H9 (cell line): ENCODE measurements at regions not wholly inside any gene's neighbourhood (a gene's known extent, or its start where the extent isn't known, plus 50 kb on each side); places are given as distances from the start of the nearest gene placed in this dataset.

Experiments
- DNase-seq: peaks from one replicate; pipeline ENCODE4 v3.0.0-alpha.2; 2017
- H2AFZ ChIP-seq: one replicate; pipeline ENCODE4 v1.6.1; 2013; ENCODE audit warnings: mild to moderate bottlenecking, low read length, control low read depth, moderate library complexity
- H2AK5ac ChIP-seq: 2 replicates; pipeline ENCODE4 v1.6.1; 2013; ENCODE audit warnings: low read length, control low read depth, mixed read lengths; ENCODE audit not compliant: insufficient read length
- H2BK120ac ChIP-seq: one replicate; pipeline ENCODE4 v1.6.1; 2013; ENCODE audit warnings: low read depth, mild to moderate bottlenecking, low read length, control low read depth, inconsistent platforms; ENCODE audit not compliant: poor library complexity, severe bottlenecking
- H2BK12ac ChIP-seq: 2 replicates; pipeline ENCODE4 v1.6.1; 2013; ENCODE audit warnings: low read length, control low read depth, mixed read lengths, low read depth; ENCODE audit not compliant: insufficient read length
- H2BK15ac ChIP-seq: 2 replicates; pipeline ENCODE4 v1.6.1; 2013; ENCODE audit warnings: low read depth, low read length, control low read depth
- H2BK20ac ChIP-seq: one replicate; pipeline ENCODE4 v1.6.1; 2013; ENCODE audit warnings: low read depth, mild to moderate bottlenecking, low read length, control low read depth, inconsistent platforms; ENCODE audit not compliant: poor library complexity, severe bottlenecking
- H2BK5ac ChIP-seq: 2 replicates; pipeline ENCODE4 v1.6.1; 2013; ENCODE audit warnings: low read length, control low read depth, mixed read lengths; ENCODE audit not compliant: insufficient read length
- H3K14ac ChIP-seq: 2 replicates; pipeline ENCODE4 v1.6.1; 2013; ENCODE audit warnings: low read length, control low read depth; ENCODE audit not compliant: insufficient read depth
- H3K18ac ChIP-seq: 2 replicates; pipeline ENCODE4 v1.6.1; 2013; ENCODE audit warnings: low read depth, mild to moderate bottlenecking, mixed read lengths, low read length, control low read depth; ENCODE audit not compliant: insufficient read length
- H3K23ac ChIP-seq: 2 replicates; pipeline ENCODE4 v1.6.1; 2013; ENCODE audit warnings: low read length, control low read depth, mixed read lengths, low read depth; ENCODE audit not compliant: insufficient read length
- H3K23me2 ChIP-seq: 2 replicates; pipeline ENCODE4 v1.6.1; 2013; ENCODE audit warnings: low read depth, mild to moderate bottlenecking, mixed read lengths, low read length, control low read depth; ENCODE audit not compliant: insufficient read length, poor library complexity, severe bottlenecking
- H3K27ac ChIP-seq: 2 replicates; pipeline ENCODE4 v1.5.1; 2013; ENCODE audit warnings: low read length, control low read depth, mixed read lengths, low read depth; ENCODE audit not compliant: insufficient read length
- H3K27me3 ChIP-seq: 2 replicates; pipeline ENCODE4 v1.6.1; 2013; ENCODE audit warnings: low read length, control low read depth, inconsistent platforms; ENCODE audit not compliant: insufficient read depth
- H3K4ac ChIP-seq: 2 replicates; pipeline ENCODE4 v1.6.1; 2013; ENCODE audit warnings: low read depth, mild to moderate bottlenecking, control low read depth, inconsistent platforms, low read length, moderate library complexity
- H3K4me1 ChIP-seq: 2 replicates; pipeline ENCODE4 v1.6.1; 2013; ENCODE audit warnings: low read length, control low read depth, inconsistent platforms; ENCODE audit not compliant: insufficient read depth
- H3K4me2 ChIP-seq: 2 replicates; pipeline ENCODE4 v1.6.1; 2013; ENCODE audit warnings: low read length, control low read depth, mixed read lengths; ENCODE audit not compliant: insufficient read length, insufficient read depth
- H3K56ac ChIP-seq: 2 replicates; pipeline ENCODE4 v1.6.1; 2013; ENCODE audit warnings: low read depth, mild to moderate bottlenecking, mixed read lengths, low read length, control low read depth; ENCODE audit not compliant: insufficient read length
- H3K79me1 ChIP-seq: 2 replicates; pipeline ENCODE4 v1.6.1; 2013; ENCODE audit warnings: low read depth, mild to moderate bottlenecking, moderate library complexity, low read length, control low read depth, inconsistent platforms; ENCODE audit not compliant: insufficient read depth, poor library complexity, severe bottlenecking
- H3K79me2 ChIP-seq: 2 replicates; pipeline ENCODE4 v1.6.1; 2013; ENCODE audit warnings: low read length, control low read depth, inconsistent platforms; ENCODE audit not compliant: insufficient read depth
- H3K9ac ChIP-seq: 2 replicates; pipeline ENCODE4 v1.6.1; 2013; ENCODE audit warnings: low read length, control low read depth, mixed read lengths; ENCODE audit not compliant: insufficient read length; ENCODE audit errors: extremely low read depth
- H3K9me3 ChIP-seq: one replicate; pipeline ENCODE4 v1.6.1; 2013; ENCODE audit warnings: low read depth, low read length, inconsistent platforms; ENCODE audit not compliant: control insufficient read depth
- H3T11ph ChIP-seq: one replicate; pipeline ENCODE4 v1.6.1; 2013; ENCODE audit warnings: mild to moderate bottlenecking, low read length, control low read depth, inconsistent platforms
- H4K20me1 ChIP-seq: one replicate; pipeline ENCODE4 v1.6.1; 2013; ENCODE audit not compliant: control insufficient read depth, insufficient read length, insufficient read depth
- H4K5ac ChIP-seq: 2 replicates; pipeline ENCODE4 v1.6.1; 2013; ENCODE audit warnings: low read depth, mild to moderate bottlenecking, mixed read lengths, low read length, control low read depth; ENCODE audit not compliant: insufficient read length
- H4K8ac ChIP-seq: replicated peaks from 2 replicates; pipeline ENCODE4 v1.6.1; 2013; ENCODE audit warnings: low read length, control low read depth, mixed read lengths, low read depth; ENCODE audit not compliant: insufficient read length
- H4K91ac ChIP-seq: 2 replicates; pipeline ENCODE4 v1.6.1; 2013; ENCODE audit warnings: low read depth, mild to moderate bottlenecking, moderate library complexity, mixed read lengths, low read length, control low read depth; ENCODE audit not compliant: insufficient read length
- H3K27ac Mint-ChIP-seq, 3 experiments: 2 replicates in 2 of 3; 3 replicates in 1 of 3; pipeline ENCODE4 v1.8.0; 2020 to 2021; ENCODE audit warnings: mixed read lengths in 3 of 3, mild to moderate bottlenecking in 1 of 3, moderate library complexity in 1 of 3
- H3K27me3 Mint-ChIP-seq: 2 replicates; pipeline ENCODE4 v1.8.0; 2021; ENCODE audit warnings: low read depth, mild to moderate bottlenecking, moderate library complexity, mixed read lengths
- H3K36me3 Mint-ChIP-seq, 3 experiments: 2 replicates in 2 of 3; 3 replicates in 1 of 3; pipeline ENCODE4 v1.8.0; 2020 to 2021; ENCODE audit warnings: low read depth in 3 of 3, mixed read lengths in 3 of 3; ENCODE audit not compliant: insufficient read depth in 1 of 3
- H3K4me1 Mint-ChIP-seq, 2 experiments: 2 replicates each; pipeline ENCODE4 v1.8.0; 2020; ENCODE audit warnings: mixed read lengths in 2 of 2
- H3K4me3 Mint-ChIP-seq, 2 experiments: 2 replicates in 1 of 2; 3 replicates in 1 of 2; pipeline ENCODE4 v1.8.0; 2020 to 2021; ENCODE audit warnings: mild to moderate bottlenecking in 2 of 2, mixed read lengths in 2 of 2, moderate library complexity in 1 of 2
- H3K9me3 Mint-ChIP-seq, 2 experiments: 2 replicates in 1 of 2; 3 replicates in 1 of 2; pipeline ENCODE4 v1.8.0; 2020; ENCODE audit warnings: mild to moderate bottlenecking in 2 of 2, mixed read lengths in 2 of 2, moderate library complexity in 1 of 2
- CTCF ChIP-seq: fragments of 200-600 bp; sonication (generic); conservative IDR thresholded peaks from 3 replicates; pipeline ENCODE4 v1.8.0; 2021; ENCODE audit warnings: antibody characterized with exemption, mild to moderate bottlenecking
- WGBS: extraction: QIAGEN DNeasy Blood & Tissue Kit; methylation state at CpG from one replicate; pipeline ENCODE4 v1.1.7; 2013; ENCODE audit warnings: missing lambda C conversion rate, low lambda C conversion rate, mixed read lengths; ENCODE audit not compliant: insufficient read length; ENCODE audit errors: extremely low coverage; 5-methylcytosine and 5-hydroxymethylcytosine counted together

DNA sequence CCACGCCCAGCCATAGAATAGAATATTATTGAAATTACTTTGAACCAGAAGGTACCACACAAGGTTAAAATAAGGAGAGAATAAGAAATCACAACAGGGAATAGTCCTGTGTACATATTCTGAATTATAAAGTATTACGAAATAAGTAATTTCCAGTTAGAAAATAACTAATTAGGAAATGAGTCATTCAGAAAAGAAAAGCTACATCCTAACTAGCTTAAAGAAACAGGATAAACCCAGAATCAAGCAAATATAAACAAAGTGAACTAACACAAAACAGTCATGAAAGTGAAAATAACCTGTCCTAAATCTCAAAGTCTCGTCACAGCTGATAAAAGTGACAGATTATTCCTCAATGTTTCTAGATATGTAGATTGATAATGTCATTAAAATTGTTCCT lies 74.8 kb upstream of the NEBL start:
- no peak overlapping the region for H3K14ac ChIP-seq
- H2BK15ac ChIP-seq = no peak overlapping the region
- H3K4me2 ChIP-seq = no peak overlapping the region
- H3K79me2 ChIP-seq = no peaks in the 10 kb centered on the region
- Mint-ChIP-seq H3K4me3 (no peak overlapping the region), H3K27me3 (no peaks in the 10 kb centered on the region), H3K36me3 (no peaks in the 10 kb centered on the region), H3K4me1 (peaks cover 0 to under 1% of the 10 kb centered on the region in 2 experiments; a peak in 2 of 4 replicates), H3K9me3 (no peaks in the 10 kb centered on the region), H3K27ac (no peak overlapping the region)
- H2BK12ac ChIP-seq = no peak overlapping the region
- H2BK120ac ChIP-seq = no peak overlapping the region
- H3K27ac ChIP-seq = no peak overlapping the region
- no peaks in the 10 kb centered on the region for H3K27me3 ChIP-seq
- H4K8ac ChIP-seq = no peak overlapping the region
- H3K4ac ChIP-seq = no peak overlapping the region
- H3K23me2 ChIP-seq = no peaks in the 10 kb centered on the region
- H3K18ac ChIP-seq = no peak overlapping the region
- no peaks in the 10 kb centered on the region for H3K79me1 ChIP-seq
- H3K4me1 ChIP-seq = no peaks in the 10 kb centered on the region
- no peaks in the 10 kb centered on the region for H4K20me1 ChIP-seq
- no CpG with 5 or more reads among the region's 3 CpGs for WGBS
- H3T11ph ChIP-seq = no peak overlapping the region
- no peak overlapping the region for H3K56ac ChIP-seq
- no peak overlapping the region for H2AK5ac ChIP-seq
- no peak for DNase-seq
- H2BK20ac ChIP-seq = no peak overlapping the region
- H2AFZ ChIP-seq = no peak overlapping the region
- no peak for TF ChIP-seq CTCF
- no peak overlapping the region for H3K9ac ChIP-seq
- H3K9me3 ChIP-seq = no peaks in the 10 kb centered on the region
- H2BK5ac ChIP-seq = no peak overlapping the region
- H4K91ac ChIP-seq = no peak overlapping the region
- H4K5ac ChIP-seq = no peak overlapping the region
- no peak overlapping the region for H3K23ac ChIP-seq
